Neural cell (in vitro differentiated cells): ENCODE measurements at regions not wholly inside any gene's neighbourhood (a gene's known extent, or its start where the extent isn't known, plus 50 kb on each side); places are given as distances from the start of the nearest gene placed in this dataset.

Experiments used
- H2AFZ ChIP-seq: fragments of 200-600, 300-800 bp; sonication (generic), shearing (Covaris generic); 2 replicates; pipeline ENCODE4 v1.6.0; 2014; ENCODE audit warnings: low read depth, mild to moderate bottlenecking, antibody characterized with exemption, low read length, moderate library complexity
- H3F3A ChIP-seq: fragments of 200-600 bp; shearing (Covaris generic); 2 replicates; pipeline ENCODE4 v1.6.1; 2016; ENCODE audit warnings: mild to moderate bottlenecking, moderate library complexity, mixed read lengths, antibody characterized with exemption, low read length; ENCODE audit not compliant: insufficient read depth, poor library complexity, severe bottlenecking
- H3K27ac ChIP-seq: fragments of 200-600, 300-800 bp; sonication (generic), shearing (Covaris generic); 2 replicates; pipeline ENCODE4 v1.5.1; 2014; ENCODE audit warnings: mild to moderate bottlenecking, low read length, moderate library complexity
- H3K27me3 ChIP-seq: fragments of 300-800, 200-600 bp; sonication (generic), shearing (Covaris generic); 2 replicates; pipeline ENCODE4 v1.6.0; 2014; ENCODE audit warnings: mild to moderate bottlenecking, low read depth, low read length, moderate library complexity; ENCODE audit not compliant: insufficient read depth
- H3K36me3 ChIP-seq: fragments of 300-800, 200-600 bp; sonication (generic), shearing (Covaris generic); 2 replicates; pipeline ENCODE4 v1.5.1; 2014; ENCODE audit warnings: mild to moderate bottlenecking, antibody characterized with exemption, low read length, moderate library complexity; ENCODE audit not compliant: insufficient read depth
- H3K4me2 ChIP-seq: fragments of 300-800, 200-600 bp; sonication (generic), shearing (Covaris generic); 2 replicates; pipeline ENCODE4 v1.6.0; 2014; ENCODE audit warnings: mild to moderate bottlenecking, low read length
- H3K4me3 ChIP-seq: fragments of 300-800, 200-600 bp; sonication (generic), shearing (Covaris generic); 2 replicates; pipeline ENCODE4 v1.5.1; 2014; ENCODE audit warnings: mild to moderate bottlenecking, low read length, moderate library complexity
- H3K79me2 ChIP-seq: fragments of 200-600 bp; shearing (Covaris generic); replicated peaks from 2 replicates; pipeline ENCODE4 v1.6.0; 2014; ENCODE audit warnings: mild to moderate bottlenecking, low read length, moderate library complexity; ENCODE audit not compliant: insufficient read depth
- H3K9ac ChIP-seq: fragments of 300-800, 200-600 bp; sonication (generic), shearing (Covaris generic); 2 replicates; pipeline ENCODE4 v1.6.1; 2016; ENCODE audit warnings: mild to moderate bottlenecking, low read length, mixed read lengths
- H3K9me2 ChIP-seq: fragments of 200-600 bp; shearing (Covaris generic); 2 replicates; pipeline ENCODE4 v1.6.1; 2016; ENCODE audit warnings: mild to moderate bottlenecking, low read length, mixed read lengths; ENCODE audit not compliant: insufficient read depth
- H3K9me3 ChIP-seq: fragments of 200-600, 300-800 bp; sonication (generic), shearing (Covaris generic); 2 replicates; pipeline ENCODE4 v1.6.1; 2016; ENCODE audit warnings: mild to moderate bottlenecking, mixed run types, low read length, moderate library complexity, mixed read lengths
- H4K20me1 ChIP-seq: fragments of 200-600 bp; shearing (Covaris generic); 2 replicates; pipeline ENCODE4 v1.6.1; 2016; ENCODE audit warnings: mild to moderate bottlenecking, mixed run types; ENCODE audit not compliant: insufficient read depth
- CTCF ChIP-seq: fragments of 450-650 bp; IDR thresholded peaks from 2 replicates; pipeline ENCODE4 v1.5.1; 2014; ENCODE audit warnings: antibody characterized with exemption, mild to moderate bottlenecking, moderate library complexity; ENCODE audit not compliant: poor library complexity, severe bottlenecking
- EP300 ChIP-seq: fragments of 450-650 bp; conservative IDR thresholded peaks from 2 replicates; pipeline ENCODE4 v1.6.1; 2014; ENCODE audit warnings: antibody characterized with exemption, mild to moderate bottlenecking, moderate library complexity; ENCODE audit not compliant: poor library complexity, severe bottlenecking
- EZH2 ChIP-seq: fragments of 200-600, 300-800 bp; shearing (Covaris generic), sonication (generic); IDR thresholded peaks from 2 replicates; pipeline ENCODE4 v1.6.1; 2014; ENCODE audit warnings: antibody characterized with exemption, low read length, borderline replicate concordance, mild to moderate bottlenecking; ENCODE audit not compliant: insufficient read depth, poor library complexity, severe bottlenecking
- MXI1 ChIP-seq: fragments of 450-650 bp; conservative IDR thresholded peaks from 2 replicates; pipeline ENCODE4 v1.6.1; 2014; ENCODE audit warnings: antibody characterized with exemption, mild to moderate bottlenecking; ENCODE audit not compliant: poor library complexity, severe bottlenecking
- POLR2AphosphoS5 ChIP-seq: IDR thresholded peaks from 2 replicates; pipeline ENCODE4 v1.6.1; 2012
- RAD21 ChIP-seq: fragments of 450-650 bp; conservative IDR thresholded peaks from 2 replicates; pipeline ENCODE4 v1.6.1; 2014; ENCODE audit warnings: antibody characterized with exemption, mild to moderate bottlenecking, moderate library complexity
- REST ChIP-seq: IDR thresholded peaks from 2 replicates; pipeline ENCODE4 v1.6.1; 2012; ENCODE audit warnings: borderline replicate concordance
- SMC3 ChIP-seq: fragments of 450-650 bp; conservative IDR thresholded peaks from 2 replicates; pipeline ENCODE4 v1.6.1; 2014; ENCODE audit warnings: antibody characterized with exemption, mild to moderate bottlenecking, moderate library complexity; ENCODE audit not compliant: poor library complexity
- TAF1 ChIP-seq: IDR thresholded peaks from 2 replicates; pipeline ENCODE4 v1.6.1; 2012; ENCODE audit warnings: low read depth

GRCh38 chr11:27871056-27871455 is 170.8 kb upstream of the BDNF start:
- no peaks in the 10 kb centered on the region for H3K79me2 ChIP-seq
- H3K4me2 ChIP-seq = no peak overlapping the region
- TF ChIP-seq CTCF (no peak), REST (no peak)
- H3K9ac ChIP-seq = no peak overlapping the region
- no peaks in the 10 kb centered on the region for H4K20me1 ChIP-seq
- H3K9me2 ChIP-seq = no peaks in the 10 kb centered on the region
- no peaks in the 10 kb centered on the region for H3K36me3 ChIP-seq
- H3K4me3 ChIP-seq = no peak overlapping the region
- no peak overlapping the region for H3K27ac ChIP-seq
- H3K9me3 ChIP-seq = no peaks in the 10 kb centered on the region
- H2AFZ ChIP-seq = no peak overlapping the region
- H3K27me3 ChIP-seq = no peaks in the 10 kb centered on the region
- no peaks in the 10 kb centered on the region for H3F3A ChIP-seq

- Histone ChIP-seq H3K4me3 (no peak overlapping the region), H3F3A (no peaks in the 10 kb centered on the region), H3K27ac (no peak overlapping the region), H3K36me3 (no peaks in the 10 kb centered on the region), H2AFZ (no peak overlapping the region), H3K4me2 (no peak overlapping the region), H3K9me3 (no peaks in the 10 kb centered on the region), H3K27me3 (no peaks in the 10 kb centered on the region), H3K79me2 (no peaks in the 10 kb centered on the region), H3K9ac (no peak overlapping the region), H4K20me1 (no peaks in the 10 kb centered on the region), H3K9me2 (no peaks in the 10 kb centered on the region)
- TF ChIP-seq MXI1 = no peak
- TF ChIP-seq RAD21 = no peak
- no peak for TF ChIP-seq SMC3
- TF ChIP-seq TAF1 = no peak
- no peak for TF ChIP-seq REST
- no peak for TF ChIP-seq POLR2AphosphoS5
- no peak for TF ChIP-seq EZH2
- TF ChIP-seq CTCF = no peak
- TF ChIP-seq EP300 = no peak
Measured at GRCh38 chr11:27869701-27870100, 169.4 kb upstream of the BDNF start.
